ENCODE measurements at regions not wholly inside any gene's neighbourhood (a gene's known extent, or its start where the extent isn't known, plus 50 kb on each side); places are given as distances from the start of the nearest gene placed in this dataset.

- TF ChIP-seq POLR2A (IDR thresholded peaks at IDR 0.05) (no peak), CTCF (IDR thresholded peaks at IDR 0.05) (no peak)
Observed at GRCh38 chr18:46362533-46362932, 258.3 kb downstream of the HAUS1 start.

Data from Peyer's patch (tissue), 4 donors.